ENCODE measurements at regions not wholly inside any gene's neighbourhood (a gene's known extent, or its start where the extent isn't known, plus 50 kb on each side); places are given as distances from the start of the nearest gene placed in this dataset.

DNA sequence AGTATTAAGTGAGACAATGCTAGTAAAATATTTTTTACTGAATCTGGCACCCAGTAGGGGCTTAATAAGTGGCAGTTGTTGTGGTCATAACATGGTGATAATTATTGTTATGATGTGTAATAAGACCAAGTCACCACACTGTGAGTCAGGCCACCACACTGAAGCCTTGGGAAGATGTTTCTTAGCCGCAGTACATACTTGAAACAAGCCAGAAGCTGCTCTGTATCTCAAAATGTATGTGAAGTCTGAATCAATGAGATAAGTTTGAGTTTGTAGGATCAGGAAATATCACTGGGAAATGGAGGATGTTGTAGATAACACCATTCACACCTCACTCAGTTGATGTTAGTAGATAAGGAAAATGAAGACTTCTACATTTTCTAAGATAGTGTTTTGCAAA lies 51.3 kb upstream of the PTPN3 start:
- peaks cover 4% of the 10 kb centered on the region for H3K9me3 ChIP-seq (ENCODE audit: severe bottlenecking)
- H3K27ac ChIP-seq (ENCODE audit: poor library complexity, severe bottlenecking) = no peak overlapping the region
- no peak for DNase-seq (ENCODE audit: low spot score)
- no peaks in the 10 kb centered on the region for H3K4me1 ChIP-seq (ENCODE audit: insufficient read depth, poor library complexity, severe bottlenecking)
- H3K4me3 ChIP-seq (ENCODE audit: severe bottlenecking) = no peak overlapping the region
- no peak for ATAC-seq (ENCODE audit: low read depth)
- TF ChIP-seq, protein P1, sequence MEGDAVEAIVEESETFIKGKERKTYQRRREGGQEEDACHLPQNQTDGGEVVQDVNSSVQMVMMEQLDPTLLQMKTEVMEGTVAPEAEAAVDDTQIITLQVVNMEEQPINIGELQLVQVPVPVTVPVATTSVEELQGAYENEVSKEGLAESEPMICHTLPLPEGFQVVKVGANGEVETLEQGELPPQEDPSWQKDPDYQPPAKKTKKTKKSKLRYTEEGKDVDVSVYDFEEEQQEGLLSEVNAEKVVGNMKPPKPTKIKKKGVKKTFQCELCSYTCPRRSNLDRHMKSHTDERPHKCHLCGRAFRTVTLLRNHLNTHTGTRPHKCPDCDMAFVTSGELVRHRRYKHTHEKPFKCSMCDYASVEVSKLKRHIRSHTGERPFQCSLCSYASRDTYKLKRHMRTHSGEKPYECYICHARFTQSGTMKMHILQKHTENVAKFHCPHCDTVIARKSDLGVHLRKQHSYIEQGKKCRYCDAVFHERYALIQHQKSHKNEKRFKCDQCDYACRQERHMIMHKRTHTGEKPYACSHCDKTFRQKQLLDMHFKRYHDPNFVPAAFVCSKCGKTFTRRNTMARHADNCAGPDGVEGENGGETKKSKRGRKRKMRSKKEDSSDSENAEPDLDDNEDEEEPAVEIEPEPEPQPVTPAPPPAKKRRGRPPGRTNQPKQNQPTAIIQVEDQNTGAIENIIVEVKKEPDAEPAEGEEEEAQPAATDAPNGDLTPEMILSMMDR (IDR thresholded peaks at IDR 0.05; ENCODE audit: poor library complexity, severe bottlenecking) = no peak
- no peaks in the 10 kb centered on the region for H3K27me3 ChIP-seq (ENCODE audit: insufficient read depth, poor library complexity, severe bottlenecking)
- no peaks in the 10 kb centered on the region for H3K36me3 ChIP-seq (ENCODE audit: low read depth)

DNA sequence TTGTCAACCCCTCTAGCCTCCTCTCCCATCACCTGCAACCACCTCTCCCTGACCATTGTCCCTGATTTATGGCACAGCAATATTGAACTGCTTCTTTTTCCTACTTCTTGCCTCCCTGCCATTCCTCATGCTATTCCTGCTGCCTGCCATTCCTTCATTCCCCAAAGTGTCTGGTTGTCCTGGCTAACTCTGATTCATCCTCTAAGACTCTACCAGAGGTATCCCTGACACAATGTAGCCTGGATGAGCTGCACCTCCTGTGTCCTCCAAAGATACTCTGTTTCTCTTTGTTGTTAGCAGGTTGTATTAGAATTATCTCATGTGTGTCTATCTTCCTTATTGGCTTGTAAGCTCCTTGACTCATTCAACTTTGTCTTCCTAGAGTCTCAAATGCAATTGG lies 53.5 kb upstream of the PTPN3 start:
- Histone ChIP-seq H3K4me1 (ENCODE audit: insufficient read depth, poor library complexity, severe bottlenecking) (peaks cover 15% of the 10 kb centered on the region), H3K27ac (ENCODE audit: poor library complexity, severe bottlenecking) (no peak overlapping the region), H3K4me3 (ENCODE audit: severe bottlenecking) (no peak overlapping the region), H3K9me3 (ENCODE audit: severe bottlenecking) (no peaks in the 10 kb centered on the region), H3K36me3 (ENCODE audit: low read depth) (no peaks in the 10 kb centered on the region), H3K27me3 (ENCODE audit: insufficient read depth, poor library complexity, severe bottlenecking) (no peaks in the 10 kb centered on the region)
- TF ChIP-seq, protein P1 (IDR thresholded peaks at IDR 0.05; ENCODE audit: poor library complexity, severe bottlenecking) = no peak
- DNase-seq (ENCODE audit: low spot score) (no peak), ATAC-seq (ENCODE audit: low read depth) (no peak)

DNA sequence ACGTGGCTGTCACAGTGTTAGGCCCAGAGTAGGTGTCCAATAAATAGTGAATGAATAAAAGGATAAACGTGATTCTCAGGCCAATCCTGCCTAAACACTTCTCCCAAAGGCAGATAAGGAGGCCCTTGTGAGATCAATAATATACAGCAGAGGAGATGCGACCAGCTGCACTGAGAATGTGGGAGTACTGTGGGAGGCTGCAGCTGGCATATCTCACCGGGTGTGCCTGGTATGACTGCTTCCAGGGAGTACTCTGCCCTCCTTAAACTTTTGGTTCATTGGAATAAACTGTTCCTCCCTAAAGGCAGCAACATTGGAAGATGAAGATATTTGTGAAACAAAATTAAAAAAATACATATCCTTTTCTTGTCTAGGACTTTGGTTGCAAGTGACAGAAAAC lies 57.1 kb upstream of the PTPN3 start:
- H3K9me3 ChIP-seq (ENCODE audit: severe bottlenecking) = no peaks in the 10 kb centered on the region
- ATAC-seq (ENCODE audit: low read depth) = no peak
- no peaks in the 10 kb centered on the region for H3K27me3 ChIP-seq (ENCODE audit: insufficient read depth, poor library complexity, severe bottlenecking)
- no peak for DNase-seq (ENCODE audit: low spot score)
- H3K4me3 ChIP-seq (ENCODE audit: severe bottlenecking) = no peak overlapping the region
- H3K36me3 ChIP-seq (ENCODE audit: low read depth) = no peaks in the 10 kb centered on the region
- H3K4me1 ChIP-seq (ENCODE audit: insufficient read depth, poor library complexity, severe bottlenecking) = peaks cover 27% of the 10 kb centered on the region
- TF ChIP-seq, protein P1 (IDR thresholded peaks at IDR 0.05; ENCODE audit: poor library complexity, severe bottlenecking) = no peak
- peak overlapping the region; percentile 98 for H3K27ac ChIP-seq (ENCODE audit: poor library complexity, severe bottlenecking)

DNA sequence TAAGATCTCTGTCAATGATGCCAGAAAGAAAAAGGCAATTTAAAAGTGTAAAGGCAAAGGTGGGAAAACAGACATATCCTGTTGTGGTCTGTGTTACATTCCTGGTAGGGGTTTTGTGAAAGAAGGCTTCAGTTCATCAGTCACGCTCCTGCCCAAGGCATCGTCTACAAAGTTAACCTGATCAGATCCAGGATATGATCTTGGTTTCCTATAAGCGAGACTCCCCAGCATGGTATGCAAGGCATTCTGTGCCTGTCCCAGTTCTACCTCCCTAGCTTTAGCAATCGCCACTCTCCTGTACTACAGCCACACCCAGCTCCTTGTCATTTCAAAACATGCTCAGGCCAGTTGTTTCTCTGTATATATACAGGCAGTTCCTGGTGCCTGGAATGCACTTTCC lies 58.0 kb upstream of the PTPN3 start:
- ATAC-seq (ENCODE audit: low read depth) (peak; percentile 97), DNase-seq (ENCODE audit: low spot score) (peak; percentile 86)
- Histone ChIP-seq H3K4me1 (ENCODE audit: insufficient read depth, poor library complexity, severe bottlenecking) (peaks cover 27% of the 10 kb centered on the region), H3K9me3 (ENCODE audit: severe bottlenecking) (no peaks in the 10 kb centered on the region), H3K36me3 (ENCODE audit: low read depth) (no peaks in the 10 kb centered on the region), H3K4me3 (ENCODE audit: severe bottlenecking) (no peak overlapping the region), H3K27me3 (ENCODE audit: insufficient read depth, poor library complexity, severe bottlenecking) (no peaks in the 10 kb centered on the region), H3K27ac (ENCODE audit: poor library complexity, severe bottlenecking) (peak overlapping the region; percentile 98)
- TF ChIP-seq, protein P1 (IDR thresholded peaks at IDR 0.05; ENCODE audit: poor library complexity, severe bottlenecking) = no peak

DNA sequence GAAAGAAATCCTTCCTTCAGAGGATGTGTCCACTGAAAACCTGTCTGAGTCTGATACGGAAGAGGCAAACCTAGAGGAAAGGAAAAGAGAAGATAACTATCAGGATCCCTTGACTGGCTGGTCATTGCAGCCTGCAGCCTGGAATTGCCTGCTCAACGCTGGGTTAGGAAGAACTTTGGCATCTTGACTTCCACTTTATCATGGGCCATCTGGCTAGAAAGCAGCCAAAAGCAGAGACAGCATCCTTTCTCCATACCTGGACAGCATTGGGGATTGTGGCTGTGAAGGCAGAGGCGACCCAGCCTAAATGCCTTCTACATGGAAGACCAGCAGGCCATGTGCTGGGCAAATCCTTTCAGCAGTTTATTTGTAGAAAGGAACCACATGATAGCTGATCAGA lies 58.7 kb upstream of the PTPN3 start:
- peak overlapping the region; percentile 98 for H3K27ac ChIP-seq (ENCODE audit: poor library complexity, severe bottlenecking)
- no peaks in the 10 kb centered on the region for H3K27me3 ChIP-seq (ENCODE audit: insufficient read depth, poor library complexity, severe bottlenecking)
- H3K36me3 ChIP-seq (ENCODE audit: low read depth) = no peaks in the 10 kb centered on the region
- TF ChIP-seq, protein P1 (IDR thresholded peaks at IDR 0.05; ENCODE audit: poor library complexity, severe bottlenecking) = no peak
- ATAC-seq (ENCODE audit: low read depth) (no peak), DNase-seq (ENCODE audit: low spot score) (no peak)
- H3K4me1 ChIP-seq (ENCODE audit: insufficient read depth, poor library complexity, severe bottlenecking) = peaks cover 27% of the 10 kb centered on the region
- H3K4me3 ChIP-seq (ENCODE audit: severe bottlenecking) = no peak overlapping the region
- H3K9me3 ChIP-seq (ENCODE audit: severe bottlenecking) = no peaks in the 10 kb centered on the region
